ENCODE measurements at regions not wholly inside any gene's neighbourhood (a gene's known extent, or its start where the extent isn't known, plus 50 kb on each side); places are given as distances from the start of the nearest gene placed in this dataset.

- no peak; the same call in 1 of the 2 replicates for TF ChIP-seq HOXD13 (CRISPR knock-in tag; IDR thresholded peaks at IDR 0.05; ENCODE audit: borderline replicate concordance)
- TF ChIP-seq ZSCAN18 (tag by site-specific recombination; IDR thresholded peaks at IDR 0.05) = no peak
- TF ChIP-seq YY2 (tag by site-specific recombination; IDR thresholded peaks at IDR 0.05) = no peak
- no peak for TF ChIP-seq ZNF391 (tag by site-specific recombination; IDR thresholded peaks at IDR 0.05; ENCODE audit: borderline replicate concordance, low read depth)
- TF ChIP-seq ZNF777 (tag by site-specific recombination; IDR thresholded peaks at IDR 0.05; ENCODE audit: borderline replicate concordance) = no peak
- no peak for TF ChIP-seq BCL6B (tag by site-specific recombination; IDR thresholded peaks at IDR 0.05)
- no peak for TF ChIP-seq ZNF48 (tag by site-specific recombination; IDR thresholded peaks at IDR 0.05)
- TF ChIP-seq ZNF530 (tag by site-specific recombination; IDR thresholded peaks at IDR 0.05; ENCODE audit: low read depth) = no peak
- TF ChIP-seq ZNF654 (tag by site-specific recombination; IDR thresholded peaks at IDR 0.05; ENCODE audit: low read depth) = no peak
- TF ChIP-seq BCL11A (tag by site-specific recombination; IDR thresholded peaks at IDR 0.05; ENCODE audit: low read depth) = no peak
- no peak for TF ChIP-seq ZNF501 (tag by site-specific recombination; IDR thresholded peaks at IDR 0.05)
- TF ChIP-seq KLF8 (tag by site-specific recombination; IDR thresholded peaks at IDR 0.05) = no peak
- TF ChIP-seq, protein P1, sequence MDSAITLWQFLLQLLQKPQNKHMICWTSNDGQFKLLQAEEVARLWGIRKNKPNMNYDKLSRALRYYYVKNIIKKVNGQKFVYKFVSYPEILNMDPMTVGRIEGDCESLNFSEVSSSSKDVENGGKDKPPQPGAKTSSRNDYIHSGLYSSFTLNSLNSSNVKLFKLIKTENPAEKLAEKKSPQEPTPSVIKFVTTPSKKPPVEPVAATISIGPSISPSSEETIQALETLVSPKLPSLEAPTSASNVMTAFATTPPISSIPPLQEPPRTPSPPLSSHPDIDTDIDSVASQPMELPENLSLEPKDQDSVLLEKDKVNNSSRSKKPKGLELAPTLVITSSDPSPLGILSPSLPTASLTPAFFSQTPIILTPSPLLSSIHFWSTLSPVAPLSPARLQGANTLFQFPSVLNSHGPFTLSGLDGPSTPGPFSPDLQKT (IDR thresholded peaks at IDR 0.05; ENCODE audit: borderline replicate concordance, low read depth, low read length) = no peak
- TF ChIP-seq YY1 (tag by site-specific recombination; IDR thresholded peaks at IDR 0.05) = no peak
- no peak for TF ChIP-seq ZNF23 (tag by site-specific recombination; IDR thresholded peaks at IDR 0.05; ENCODE audit: borderline replicate concordance)
- TF ChIP-seq, protein P2, sequence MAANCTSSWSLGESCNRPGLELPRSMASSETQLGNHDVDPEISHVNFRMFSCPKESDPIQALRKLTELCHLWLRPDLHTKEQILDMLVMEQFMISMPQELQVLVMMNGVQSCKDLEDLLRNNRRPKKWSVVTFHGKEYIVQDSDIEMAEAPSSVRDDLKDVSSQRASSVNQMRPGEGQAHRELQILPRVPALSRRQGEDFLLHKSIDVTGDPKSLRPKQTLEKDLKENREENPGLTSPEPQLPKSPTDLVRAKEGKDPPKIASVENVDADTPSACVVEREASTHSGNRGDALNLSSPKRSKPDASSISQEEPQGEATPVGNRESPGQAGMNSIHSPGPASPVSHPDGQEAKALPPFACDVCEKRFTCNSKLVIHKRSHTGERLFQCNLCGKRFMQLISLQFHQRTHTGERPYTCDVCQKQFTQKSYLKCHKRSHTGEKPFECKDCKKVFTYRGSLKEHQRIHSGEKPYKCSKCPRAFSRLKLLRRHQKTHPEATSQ (tag by site-specific recombination; IDR thresholded peaks at IDR 0.05) = 0 out of 2 replicates have a peak, but pooled peaks have one; percentile 63
- TF ChIP-seq ZNF626 (tag by site-specific recombination; IDR thresholded peaks at IDR 0.05) = no peak
- peak; percentile 33 for TF ChIP-seq SETDB1 (IDR thresholded peaks at IDR 0.05; ENCODE audit: insufficient read length, low read length)
- TF ChIP-seq ZNF488 (tag by site-specific recombination; IDR thresholded peaks at IDR 0.05) = no peak
- TF ChIP-seq ZNF670 (tag by site-specific recombination; IDR thresholded peaks at IDR 0.05; ENCODE audit: low read depth) = no peak
- TF ChIP-seq ZNF266 (tag by site-specific recombination; IDR thresholded peaks at IDR 0.05; ENCODE audit: low read depth) = no peak
- no peak for TF ChIP-seq SALL2 (tag by site-specific recombination; IDR thresholded peaks at IDR 0.05; ENCODE audit: borderline replicate concordance)
- TF ChIP-seq ZNF16 (tag by site-specific recombination; IDR thresholded peaks at IDR 0.05; ENCODE audit: low read depth) = no peak
- peak; percentile 100 for TF ChIP-seq ZNF600 (tag by site-specific recombination; IDR thresholded peaks at IDR 0.05)
- peak; percentile 82 for TF ChIP-seq ZXDB (tag by site-specific recombination; IDR thresholded peaks at IDR 0.05)
- no peak for TF ChIP-seq ZNF639 (tag by site-specific recombination; IDR thresholded peaks at IDR 0.05)
- TF ChIP-seq ZNF37A (tag by site-specific recombination; IDR thresholded peaks at IDR 0.05) = no peak
- TF ChIP-seq, protein P3, sequence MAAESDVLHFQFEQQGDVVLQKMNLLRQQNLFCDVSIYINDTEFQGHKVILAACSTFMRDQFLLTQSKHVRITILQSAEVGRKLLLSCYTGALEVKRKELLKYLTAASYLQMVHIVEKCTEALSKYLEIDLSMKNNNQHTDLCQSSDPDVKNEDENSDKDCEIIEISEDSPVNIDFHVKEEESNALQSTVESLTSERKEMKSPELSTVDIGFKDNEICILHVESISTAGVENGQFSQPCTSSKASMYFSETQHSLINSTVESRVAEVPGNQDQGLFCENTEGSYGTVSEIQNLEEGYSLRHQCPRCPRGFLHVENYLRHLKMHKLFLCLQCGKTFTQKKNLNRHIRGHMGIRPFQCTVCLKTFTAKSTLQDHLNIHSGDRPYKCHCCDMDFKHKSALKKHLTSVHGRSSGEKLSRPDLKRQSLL (tag by site-specific recombination; IDR thresholded peaks at IDR 0.05) = no peak
- no peak for TF ChIP-seq ZNF513 (tag by site-specific recombination; IDR thresholded peaks at IDR 0.05)
- no peak for TF ChIP-seq ZNF221 (tag by site-specific recombination; IDR thresholded peaks at IDR 0.05; ENCODE audit: borderline replicate concordance)
Measured at GRCh38 chrX:44675362-44676024, 132.8 kb upstream of the FUNDC1 start (continued).
